Mesodermal cell (in vitro differentiated cells): ENCODE measurements at regions not wholly inside any gene's neighbourhood (a gene's known extent, or its start where the extent isn't known, plus 50 kb on each side); places are given as distances from the start of the nearest gene placed in this dataset.

Experiments used
- H3K27ac ChIP-seq: 2 replicates; pipeline ENCODE4 v1.7.0; 2013; ENCODE audit warnings: mild to moderate bottlenecking, low read depth, low read length, moderate library complexity; ENCODE audit not compliant: severe bottlenecking
- H3K36me3 ChIP-seq: 2 replicates; pipeline ENCODE4 v1.7.1; 2013; ENCODE audit warnings: mild to moderate bottlenecking, low read length, moderate library complexity; ENCODE audit not compliant: control insufficient read depth, insufficient read depth
- H3K4me1 ChIP-seq: one replicate; pipeline ENCODE4 v1.7.1; 2013; ENCODE audit warnings: mild to moderate bottlenecking, low read length; ENCODE audit not compliant: insufficient read depth, control insufficient read depth, poor library complexity, severe bottlenecking
- H3K4me3 ChIP-seq: 2 replicates; pipeline ENCODE4 v1.7.0; 2013; ENCODE audit warnings: low read length, control low read depth, mild to moderate bottlenecking; ENCODE audit not compliant: insufficient read depth, poor library complexity, severe bottlenecking; ENCODE audit errors: extremely low read depth
- H3K9me3 ChIP-seq: 2 replicates; pipeline ENCODE4 v1.7.1; 2013; ENCODE audit warnings: mild to moderate bottlenecking, low read length, moderate library complexity; ENCODE audit not compliant: control insufficient read depth
- WGBS, 2 experiments: methylation state at CpG; one replicate each; pipeline ENCODE4 v1.1.5; 2013; ENCODE audit warnings: missing lambda C conversion rate in 2 of 2; ENCODE audit not compliant: insufficient coverage in 2 of 2; 5-methylcytosine and 5-hydroxymethylcytosine counted together

GRCh38 chr7:3233301-3233700 lies 67.8 kb upstream of the SDK1 start:
- H3K36me3 ChIP-seq: no peaks in the 10 kb centered on the region

GRCh38 chr7:3234051-3234450 lies 67.0 kb upstream of the SDK1 start:
- H3K36me3 ChIP-seq: no peaks in the 10 kb centered on the region
- H3K9me3 ChIP-seq: peaks cover 14% of the 10 kb centered on the region
- H3K4me3 ChIP-seq: no peak overlapping the region
- no peaks in the 10 kb centered on the region for H3K4me1 ChIP-seq
- WGBS, 2 experiments: 91 to 93% methylated on average over 2 to 4 of the region's 6 CpGs
- H3K27ac ChIP-seq: no peak overlapping the region

More at GRCh38 chr7:3233301-3233700, 67.8 kb upstream of the SDK1 start:
- Histone ChIP-seq H3K9me3 (peaks cover 14% of the 10 kb centered on the region), H3K4me3 (no peak overlapping the region), H3K4me1 (no peaks in the 10 kb centered on the region), H3K27ac (no peak overlapping the region)
- 85 to 92% methylated on average over 6 of the region's 7 CpGs for WGBS, 2 experiments

GRCh38 chr7:3234851-3235250 lies 66.2 kb upstream of the SDK1 start:
- Histone ChIP-seq H3K4me3 (no peak overlapping the region), H3K36me3 (no peaks in the 10 kb centered on the region), H3K9me3 (peaks cover 14% of the 10 kb centered on the region), H3K27ac (no peak overlapping the region), H3K4me1 (no peaks in the 10 kb centered on the region)
- 100% methylated on average over 3 of the region's 3 CpGs; no CpG with 5 or more reads in 1 of the 2 experiments for WGBS, 2 experiments

- H3K36me3 ChIP-seq: no peaks in the 10 kb centered on the region
- H3K4me1 ChIP-seq: no peaks in the 10 kb centered on the region
- peaks cover 14% of the 10 kb centered on the region for H3K9me3 ChIP-seq
- H3K27ac ChIP-seq: no peak overlapping the region
- no peak overlapping the region for H3K4me3 ChIP-seq
- WGBS, 2 experiments: 86 to 96% methylated on average over 4 of the region's 4 CpGs
These were observed 65.7 kb upstream of the SDK1 start for GRCh38 chr7:3235322-3235721.

- Histone ChIP-seq H3K9me3 (peaks cover 14% of the 10 kb centered on the region), H3K27ac (no peak overlapping the region), H3K36me3 (no peaks in the 10 kb centered on the region), H3K4me3 (no peak overlapping the region), H3K4me1 (no peaks in the 10 kb centered on the region)
These were observed 64.8 kb upstream of the SDK1 start for GRCh38 chr7:3236268-3236667.

GRCh38 chr7:3238525-3239210 lies 62.4 kb upstream of the SDK1 start:
- no peak overlapping the region for H3K27ac ChIP-seq
- peaks cover 14% of the 10 kb centered on the region for H3K9me3 ChIP-seq
- no peak overlapping the region for H3K4me3 ChIP-seq
- 83 to 91% methylated on average over 2 to 3 of the region's 3 CpGs for WGBS, 2 experiments
- peaks cover 5% of the 10 kb centered on the region for H3K4me1 ChIP-seq
- H3K36me3 ChIP-seq: no peaks in the 10 kb centered on the region

- H3K4me1 ChIP-seq: peaks cover 12% of the 10 kb centered on the region
- no peak overlapping the region for H3K4me3 ChIP-seq
- H3K36me3 ChIP-seq: no peaks in the 10 kb centered on the region
- 84 to 97% methylated on average over 7 to 10 of the region's 12 CpGs for WGBS, 2 experiments
- H3K27ac ChIP-seq: no peak overlapping the region
- H3K9me3 ChIP-seq: peaks cover 14% of the 10 kb centered on the region
These were observed 61.8 kb upstream of the SDK1 start for GRCh38 chr7:3239291-3239691.

GRCh38 chr7:3240826-3241430 lies 60.1 kb upstream of the SDK1 start:
- Histone ChIP-seq H3K4me1 (peaks cover 28% of the 10 kb centered on the region), H3K9me3 (peaks cover 10% of the 10 kb centered on the region), H3K27ac (no peak overlapping the region), H3K4me3 (no peak overlapping the region), H3K36me3 (no peaks in the 10 kb centered on the region)
- 92 to 93% methylated on average over 18 to 24 of the region's 25 CpGs for WGBS, 2 experiments

GRCh38 chr7:3241686-3242258 lies 59.3 kb upstream of the SDK1 start:
- 77 to 92% methylated on average over 3 to 4 of the region's 6 CpGs for WGBS, 2 experiments
- H3K4me1 ChIP-seq: peaks cover 31% of the 10 kb centered on the region
- no peak overlapping the region for H3K27ac ChIP-seq
- no peak overlapping the region for H3K4me3 ChIP-seq
- H3K36me3 ChIP-seq: no peaks in the 10 kb centered on the region
- H3K9me3 ChIP-seq: peaks cover 2% of the 10 kb centered on the region

GRCh38 chr7:3242398-3242972 lies 58.6 kb upstream of the SDK1 start:
- Histone ChIP-seq H3K4me1 (peaks cover 31% of the 10 kb centered on the region), H3K4me3 (no peak overlapping the region), H3K9me3 (no peaks in the 10 kb centered on the region), H3K27ac (no peak overlapping the region), H3K36me3 (no peaks in the 10 kb centered on the region)
- WGBS, 2 experiments: 60 to 93% methylated on average over 1 of the region's 2 CpGs

GRCh38 chr7:3243256-3243655 lies 57.8 kb upstream of the SDK1 start:
- H3K36me3 ChIP-seq: no peaks in the 10 kb centered on the region
- H3K9me3 ChIP-seq: peaks cover 5% of the 10 kb centered on the region
- H3K27ac ChIP-seq: no peak overlapping the region
- H3K4me3 ChIP-seq: no peak overlapping the region
- WGBS, 2 experiments: 88 to 91% methylated on average over 2 to 5 of the region's 5 CpGs
- H3K4me1 ChIP-seq: peaks cover 31% of the 10 kb centered on the region
